Keratinocyte (primary cell): ENCODE measurements at regions not wholly inside any gene's neighbourhood (a gene's known extent, or its start where the extent isn't known, plus 50 kb on each side); places are given as distances from the start of the nearest gene placed in this dataset.

Experiments
- DNase-seq: peaks from one replicate; pipeline ENCODE4 v3.0.0-alpha.2; 2011; ENCODE audit warnings: low read depth, missing footprints, low spot score
- FAIRE-seq: peaks from 2 replicates; lab custom pipeline; 2011; peaks lifted over from hg19 to GRCh38; lab: Jason Lieb, UNC
- H2AFZ ChIP-seq: 2 replicates; pipeline ENCODE4 v1.6.0; 2012; ENCODE audit warnings: low read length, control low read depth, inconsistent platforms; ENCODE audit not compliant: control insufficient read depth
- H3K27ac ChIP-seq: 2 replicates; pipeline ENCODE4 v1.5.1; 2011; ENCODE audit warnings: low read length; ENCODE audit not compliant: control insufficient read depth, insufficient read depth
- H3K27me3 ChIP-seq: 3 replicates; pipeline ENCODE4 v1.6.0; 2011; ENCODE audit warnings: low read length; ENCODE audit not compliant: control insufficient read depth, insufficient read depth; ENCODE audit errors: extremely low read depth
- H3K36me3 ChIP-seq, 2 experiments: 2 replicates in 1 of 2; 3 replicates in 1 of 2; pipeline ENCODE4 v1.5.1; 2011; ENCODE audit warnings: low read length in 2 of 2, mild to moderate bottlenecking in 1 of 2; ENCODE audit not compliant: control insufficient read depth in 2 of 2, insufficient read depth in 2 of 2; ENCODE audit errors: extremely low read depth in 1 of 2
- H3K4me1 ChIP-seq: 3 replicates; pipeline ENCODE4 v1.5.1; 2011; ENCODE audit warnings: low read length; ENCODE audit not compliant: control insufficient read depth, insufficient read depth; ENCODE audit errors: extremely low read depth
- H3K4me2 ChIP-seq: 3 replicates; pipeline ENCODE4 v1.6.0; 2011; ENCODE audit warnings: low read depth, low read length; ENCODE audit not compliant: control insufficient read depth, insufficient read depth; ENCODE audit errors: extremely low read depth
- H3K4me3 ChIP-seq, 3 experiments: fragments of 200-600 bp in 1 of 3; sonication (generic) in 1 of 3; 2 replicates in 2 of 3; 3 replicates in 1 of 3; pipeline ENCODE4 v1.5.1; 2011 to 2016; ENCODE audit warnings: low read length in 3 of 3, mild to moderate bottlenecking in 3 of 3, control low read depth in 2 of 3, inconsistent platforms in 1 of 3, low read depth in 1 of 3, mixed read lengths in 1 of 3, mixed run types in 1 of 3, moderate library complexity in 1 of 3; ENCODE audit not compliant: control insufficient read depth in 2 of 3, insufficient read depth in 2 of 3; ENCODE audit errors: extremely low read depth in 1 of 3
- H3K79me2 ChIP-seq: 2 replicates; pipeline ENCODE4 v1.6.0; 2012; ENCODE audit warnings: low read length; ENCODE audit not compliant: control insufficient read depth, insufficient read depth
- H3K9ac ChIP-seq: 3 replicates; pipeline ENCODE4 v1.6.0; 2011; ENCODE audit warnings: low read length; ENCODE audit not compliant: control insufficient read depth, insufficient read depth; ENCODE audit errors: extremely low read depth
- H3K9me1 ChIP-seq: 3 replicates; pipeline ENCODE4 v1.6.0; 2011; ENCODE audit warnings: low read length; ENCODE audit not compliant: control insufficient read depth, insufficient read depth; ENCODE audit errors: extremely low read depth
- H3K9me3 ChIP-seq: 2 replicates; pipeline ENCODE4 v1.5.1; 2012; ENCODE audit warnings: low read depth, low read length; ENCODE audit not compliant: control insufficient read depth
- H4K20me1 ChIP-seq: 3 replicates; pipeline ENCODE4 v1.6.0; 2011; ENCODE audit warnings: low read length; ENCODE audit not compliant: control insufficient read depth, insufficient read depth; ENCODE audit errors: extremely low read depth
- CTCF ChIP-seq, 3 experiments: IDR thresholded peaks in 1 of 3; conservative IDR thresholded peaks in 1 of 3; optimal IDR thresholded peaks in 1 of 3; 2 replicates in 2 of 3; 3 replicates in 1 of 3; pipeline versions ENCODE3 to v1.5.1; 2011; ENCODE audit warnings: low read length in 3 of 3, mild to moderate bottlenecking in 3 of 3, moderate library complexity in 2 of 3, control low read depth in 1 of 3, inconsistent platforms in 1 of 3; ENCODE audit not compliant: insufficient read depth in 2 of 3; ENCODE audit errors: extremely low read depth in 1 of 3
- EZH2 ChIP-seq: IDR thresholded peaks from one replicate; pipeline ENCODE4 v1.6.1; 2012; ENCODE audit warnings: inconsistent platforms, mild to moderate bottlenecking, low read length, moderate library complexity
- dilution Hi-C: fragments of 300-500 bp; cut with MboI; formaldehyde crosslinking; loops from one replicate; pipeline ENCODE4 v1.7.0; 2020; ENCODE audit warnings: low sequenced_read_pairs; ENCODE audit not compliant: extremely low pct_ligation_motif_present

GRCh38 chr1:78319603-78320002 is 171.2 kb upstream of the PTGFR start:
- no peak for FAIRE-seq
- H2AFZ ChIP-seq, result no peak overlapping the region
- no peak for DNase-seq
- peaks cover 3% of the 10 kb centered on the region for H3K27me3 ChIP-seq
- H3K9me3 ChIP-seq, result no peaks in the 10 kb centered on the region
- dilution Hi-C loops, result no loop called here
- H3K9ac ChIP-seq, result no peak overlapping the region
- no peaks in the 10 kb centered on the region for H3K9me1 ChIP-seq
- no peak for TF ChIP-seq EZH2
- no peak for TF ChIP-seq CTCF (optimal IDR thresholded peaks at IDR 0.05 in 1 of 3, IDR thresholded peaks at IDR 0.05 in 1 of 3, conservative IDR thresholded peaks at IDR 0.05 in 1 of 3; ENCODE audit: extremely low read depth in 1 of 3, insufficient read depth in 2 of 3, low read length in 3 of 3)
- no peak overlapping the region for H3K4me2 ChIP-seq
- H3K4me3 ChIP-seq, result no peak overlapping the region
- H3K79me2 ChIP-seq, result no peaks in the 10 kb centered on the region
- no peaks in the 10 kb centered on the region for H3K36me3 ChIP-seq
- H3K4me1 ChIP-seq, result no peaks in the 10 kb centered on the region
- no peak overlapping the region for H3K27ac ChIP-seq
- H4K20me1 ChIP-seq, result no peaks in the 10 kb centered on the region

DNA sequence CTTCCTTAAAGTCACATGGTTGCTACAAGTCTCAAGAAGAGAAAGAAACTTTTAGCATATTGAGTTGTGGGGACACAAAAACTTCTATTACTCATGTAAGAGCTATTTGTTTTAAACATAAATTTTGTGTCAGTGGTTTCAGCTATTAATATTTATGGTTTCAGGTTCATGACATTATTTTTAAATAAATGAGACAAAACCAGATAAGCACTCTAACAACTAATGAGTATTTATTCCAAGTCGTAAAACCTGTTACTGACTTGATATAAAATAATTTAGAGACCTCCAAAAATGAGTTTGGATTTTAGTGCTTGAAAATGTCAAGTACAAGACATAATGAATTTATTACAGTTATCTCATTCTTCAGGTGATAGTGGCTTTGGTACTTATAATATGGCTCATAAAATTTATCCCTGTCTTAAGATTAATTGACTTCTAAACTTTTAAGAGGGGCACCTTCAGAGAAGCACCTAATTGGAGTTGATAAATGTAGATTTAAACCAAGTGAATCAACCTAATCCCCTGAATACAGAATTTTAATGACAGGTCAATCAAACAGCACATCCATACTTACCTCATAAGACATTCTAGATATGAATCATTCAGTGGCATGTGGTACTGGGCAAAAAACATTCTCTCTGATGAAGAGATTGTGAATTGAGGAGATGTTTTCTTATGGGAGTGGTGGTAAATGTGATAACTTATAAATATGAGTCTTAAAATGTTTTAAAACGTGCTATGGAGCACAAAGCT is 167.7 kb upstream of the PTGFR start:
- Histone ChIP-seq H2AFZ (no peak overlapping the region), H3K4me2 (no peak overlapping the region), H3K4me1 (no peaks in the 10 kb centered on the region), H3K36me3 (no peaks in the 10 kb centered on the region), H3K79me2 (no peaks in the 10 kb centered on the region), H4K20me1 (no peaks in the 10 kb centered on the region), H3K9me1 (no peaks in the 10 kb centered on the region), H3K9me3 (no peaks in the 10 kb centered on the region), H3K27me3 (peaks cover 3% of the 10 kb centered on the region), H3K4me3 (no peak overlapping the region), H3K9ac (no peak overlapping the region), H3K27ac (no peak overlapping the region)
- FAIRE-seq (no peak), DNase-seq (no peak)
- dilution Hi-C loops, result no loop called here
- TF ChIP-seq EZH2 (no peak), CTCF (optimal IDR thresholded peaks at IDR 0.05 in 1 of 3, IDR thresholded peaks at IDR 0.05 in 1 of 3, conservative IDR thresholded peaks at IDR 0.05 in 1 of 3; ENCODE audit: extremely low read depth in 1 of 3, insufficient read depth in 2 of 3, low read length in 3 of 3) (no peak)
